NT2/D1 (cell line): ENCODE measurements at regions not wholly inside any gene's neighbourhood (a gene's known extent, or its start where the extent isn't known, plus 50 kb on each side); places are given as distances from the start of the nearest gene placed in this dataset.

ENCODE experiments used
- SUZ12 ChIP-seq: IDR thresholded peaks from 2 replicates; pipeline ENCODE4 v1.6.1; 2011; ENCODE audit not compliant: insufficient read length, insufficient read depth; ENCODE audit errors: extremely low read depth
- YY1 ChIP-seq: IDR thresholded peaks from 2 replicates; pipeline ENCODE4 v1.6.1; 2011; ENCODE audit not compliant: insufficient read length, insufficient read depth
- ZNF274 ChIP-seq: IDR thresholded peaks from 2 replicates; pipeline ENCODE4 v1.6.1; 2011; ENCODE audit warnings: mild to moderate bottlenecking, low read depth, low read length

DNA sequence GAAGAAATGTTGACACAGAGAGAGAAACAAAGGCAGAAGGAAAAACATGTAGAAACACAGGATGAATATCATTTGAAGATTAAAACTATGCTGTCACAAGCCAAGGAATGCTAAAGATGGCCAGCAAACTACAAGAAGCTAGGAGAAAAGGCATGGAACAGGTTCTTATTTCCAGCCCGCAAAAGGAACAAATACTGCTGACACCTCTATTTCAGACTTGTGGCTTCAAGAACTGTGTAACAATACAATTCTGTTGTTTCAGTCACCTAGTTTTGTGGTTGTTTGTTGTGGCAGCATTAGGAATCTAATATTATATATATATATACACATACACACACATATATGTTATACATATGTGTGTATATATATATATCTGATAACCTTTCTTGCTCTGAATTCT, 1543.9 kb downstream of the KCNT2 start:
- no peak for TF ChIP-seq SUZ12
- TF ChIP-seq ZNF274 = no peak
- TF ChIP-seq YY1 = no peak
